ENCODE measurements at regions not wholly inside any gene's neighbourhood (a gene's known extent, or its start where the extent isn't known, plus 50 kb on each side); places are given as distances from the start of the nearest gene placed in this dataset.

- no peak for DNase-seq
Measured at GRCh38 chr10:128506423-128506822, 380.2 kb upstream of the MKI67 start.

- DNase-seq: no peak
Measured at GRCh38 chr10:128507066-128507465, 380.8 kb upstream of the MKI67 start.

DNA sequence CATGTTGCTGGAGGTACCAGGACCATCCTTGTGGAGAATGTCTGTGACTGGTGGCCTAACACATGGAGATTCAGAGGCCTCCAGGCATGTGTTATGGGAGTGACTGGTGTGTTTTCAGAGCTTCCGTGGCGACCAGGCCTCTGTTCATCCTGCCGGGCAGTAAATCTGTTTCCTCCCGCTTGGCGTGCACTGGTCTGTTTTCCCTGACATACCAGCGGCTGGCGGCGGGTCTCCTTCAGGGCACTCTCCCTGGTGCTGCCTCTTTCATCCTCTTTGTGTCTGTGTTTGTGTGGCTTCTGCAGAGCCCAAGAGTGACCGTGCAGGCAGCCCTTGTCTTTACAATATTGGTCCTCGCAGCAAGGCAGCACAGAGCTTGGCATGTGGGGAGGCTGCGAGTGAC lies 385.1 kb upstream of the MKI67 start:
- no peak for DNase-seq

DNA sequence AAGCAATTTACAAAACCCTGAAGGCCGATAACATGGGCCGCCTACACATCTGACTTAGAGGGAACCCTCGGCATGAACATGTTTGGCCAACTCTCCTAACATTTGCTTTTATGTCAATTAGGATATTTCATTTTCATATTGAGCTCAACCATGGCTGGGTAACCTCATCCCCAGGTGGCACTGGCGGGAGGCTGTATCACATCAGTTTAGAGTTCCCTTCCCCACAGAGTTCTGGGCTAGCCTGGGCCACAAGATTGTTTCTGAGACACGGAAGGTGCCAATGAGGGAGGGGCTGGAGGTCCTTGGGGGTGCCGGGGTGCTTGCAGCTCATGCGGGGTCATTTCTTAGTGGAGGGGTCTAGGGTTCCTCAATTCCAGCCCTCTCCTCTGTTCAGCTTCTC lies 386.5 kb upstream of the MKI67 start:
- no peak for DNase-seq

DNA sequence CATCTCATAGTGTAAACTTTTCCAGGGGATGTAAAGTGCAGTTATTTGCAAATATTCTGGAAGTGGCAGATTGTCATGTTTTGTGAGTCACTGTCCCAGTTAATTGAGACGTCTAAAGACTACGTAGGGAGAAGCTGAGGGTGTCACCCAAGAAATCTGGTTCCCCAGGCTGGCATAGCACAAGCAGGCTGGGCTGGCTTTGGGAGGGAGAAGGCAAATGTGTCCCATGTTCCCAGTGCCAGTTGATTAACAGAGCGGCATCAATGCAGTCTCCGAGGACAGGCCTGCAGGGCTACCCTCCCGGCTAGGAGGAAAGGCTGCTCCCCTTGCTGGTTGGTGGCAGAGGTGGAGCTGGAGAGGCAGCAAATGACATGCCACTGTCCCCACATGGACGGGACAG lies 388.3 kb upstream of the MKI67 start:
- DNase-seq: no peak

DNA sequence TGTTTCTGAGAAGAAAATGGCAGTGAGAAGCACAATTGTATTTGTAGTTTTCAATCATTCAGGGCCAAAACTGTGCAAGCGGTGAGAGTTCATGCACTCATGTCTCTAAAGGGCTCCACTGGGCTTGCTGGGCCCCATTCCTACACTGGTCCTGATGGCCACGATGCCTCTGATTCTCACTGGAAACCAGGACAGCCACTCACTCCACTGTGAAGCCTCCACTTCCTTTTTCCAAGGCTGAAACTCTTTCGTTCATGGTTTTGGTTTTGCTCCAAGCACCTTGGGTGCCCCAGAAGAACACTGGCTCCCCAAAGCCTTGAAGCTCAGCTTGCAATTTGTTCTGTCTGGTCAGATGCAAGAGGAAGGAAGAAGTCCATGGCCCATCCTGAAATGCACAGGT lies 390.0 kb upstream of the MKI67 start:
- DNase-seq: no peak

DNA sequence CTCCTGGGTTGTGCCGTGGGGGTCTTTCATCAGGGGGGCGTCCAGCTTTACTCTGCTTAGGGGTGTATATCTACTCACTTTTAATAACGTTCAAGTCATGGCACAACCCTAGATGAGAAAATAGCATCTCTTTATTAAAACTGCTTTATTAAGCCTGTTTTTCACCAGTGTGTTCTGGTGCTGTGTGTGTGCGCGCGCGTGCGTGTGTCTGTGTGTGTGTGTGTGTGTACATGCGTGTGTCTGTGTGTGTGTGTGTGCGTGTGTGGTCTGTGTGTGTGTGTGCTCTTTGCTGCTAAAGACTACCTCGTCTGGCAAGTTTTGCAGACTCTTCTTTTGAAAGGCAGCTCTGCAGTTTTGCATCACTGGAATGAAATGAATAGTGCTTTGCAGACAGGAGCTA lies 390.9 kb upstream of the MKI67 start:
- no peak for DNase-seq

DNA sequence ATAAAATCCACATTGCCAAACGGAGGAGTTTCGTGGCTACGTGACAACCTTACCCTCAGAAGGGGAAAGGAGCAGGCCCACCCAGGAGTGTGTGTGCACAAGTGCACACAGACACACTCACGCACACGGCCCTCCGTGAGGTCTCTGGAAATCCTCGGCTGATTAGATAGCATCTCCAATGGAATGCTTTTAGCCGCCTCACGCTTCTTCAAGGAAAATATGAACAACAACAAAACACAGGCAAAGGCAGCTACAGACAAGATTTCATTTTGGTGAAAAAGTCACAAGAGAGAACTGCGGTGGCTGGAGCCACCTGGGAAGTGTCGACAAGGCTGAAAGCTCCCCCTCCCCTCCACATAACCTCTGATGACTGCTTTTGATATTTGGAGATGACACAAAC lies 391.8 kb upstream of the MKI67 start:
- no peak for DNase-seq

DNA sequence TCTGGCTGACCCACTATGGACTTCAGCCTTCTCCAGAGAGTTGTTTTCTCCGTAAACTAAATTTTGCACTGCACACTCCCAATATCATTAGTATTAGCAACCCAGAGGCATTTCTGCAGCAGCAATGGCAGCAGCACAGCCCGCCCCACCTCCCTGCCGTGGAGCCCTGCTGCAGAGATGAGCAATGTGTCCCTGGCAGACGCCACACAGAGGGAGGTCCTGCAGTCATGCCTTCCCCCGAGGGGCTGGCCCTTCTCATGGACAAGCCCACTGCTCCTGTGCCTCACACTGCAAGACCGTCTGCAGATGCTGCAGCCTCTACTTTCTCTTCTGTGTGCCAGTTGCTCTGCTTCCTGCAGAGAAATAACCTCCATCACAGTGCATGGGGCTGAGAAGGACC lies 393.4 kb upstream of the MKI67 start:
- no peak for DNase-seq

GRCh38 chr10:128520211-128520815 lies 394.1 kb upstream of the MKI67 start:
- no peak for DNase-seq

GRCh38 chr10:128522551-128523308 lies 396.5 kb upstream of the MKI67 start:
- DNase-seq: no peak

- DNase-seq: no peak
Measured at GRCh38 chr10:128525444-128525843, 399.2 kb upstream of the MKI67 start.

GRCh38 chr10:128525936-128526335 lies 399.7 kb upstream of the MKI67 start:
- no peak for DNase-seq

DNA sequence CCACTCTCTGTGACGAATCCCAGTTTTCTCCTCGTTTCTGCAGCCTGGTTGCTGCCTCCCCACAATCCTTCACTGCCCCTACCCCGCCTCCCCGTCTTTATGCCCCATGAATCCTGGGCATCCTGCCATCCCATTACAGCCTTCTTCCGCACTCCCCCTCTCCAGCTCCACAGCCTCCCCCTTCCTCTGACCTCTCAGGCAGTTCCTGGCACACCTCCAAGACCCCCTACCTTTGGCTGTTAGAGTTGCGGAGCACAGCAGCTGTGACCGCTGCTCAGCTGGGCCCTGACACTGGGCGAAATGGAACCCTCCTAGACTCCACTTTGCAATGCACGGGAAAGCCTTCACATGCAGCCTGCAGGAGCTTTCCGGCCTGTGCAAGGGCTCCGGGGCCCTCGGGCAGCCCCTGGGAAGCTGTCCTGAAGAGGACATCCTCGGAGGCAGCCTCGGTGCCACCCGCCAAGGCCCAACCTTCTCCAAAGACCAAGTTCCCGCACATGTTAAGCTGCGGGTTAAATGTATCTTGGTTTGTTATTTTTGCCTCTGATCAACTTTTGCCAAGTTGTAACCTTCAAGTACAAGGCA lies 400.7 kb upstream of the MKI67 start:
- DNase-seq: no peak

DNA sequence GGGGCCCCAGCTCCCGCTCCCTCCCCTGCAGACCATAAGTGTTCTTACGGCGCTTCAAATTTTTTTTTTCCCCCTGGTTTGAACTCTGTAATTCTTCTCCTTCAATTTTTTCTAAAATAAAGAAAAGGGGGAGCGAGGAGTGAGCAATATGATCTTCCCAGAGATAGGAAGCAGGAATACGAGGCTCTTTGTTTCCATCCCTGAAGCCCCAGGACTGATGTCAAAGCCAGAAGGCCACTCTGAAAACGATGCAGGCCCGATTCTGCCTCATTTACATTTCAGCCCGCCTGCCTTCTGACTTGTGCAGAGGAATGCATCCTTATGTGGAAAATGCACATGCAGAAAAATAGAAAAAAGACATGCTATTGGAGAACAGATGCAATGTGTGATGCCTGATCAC lies 401.5 kb upstream of the MKI67 start:
- DNase-seq: no peak

- DNase-seq: no peak
Measured at GRCh38 chr10:128528167-128528566, 401.9 kb upstream of the MKI67 start.

DNA sequence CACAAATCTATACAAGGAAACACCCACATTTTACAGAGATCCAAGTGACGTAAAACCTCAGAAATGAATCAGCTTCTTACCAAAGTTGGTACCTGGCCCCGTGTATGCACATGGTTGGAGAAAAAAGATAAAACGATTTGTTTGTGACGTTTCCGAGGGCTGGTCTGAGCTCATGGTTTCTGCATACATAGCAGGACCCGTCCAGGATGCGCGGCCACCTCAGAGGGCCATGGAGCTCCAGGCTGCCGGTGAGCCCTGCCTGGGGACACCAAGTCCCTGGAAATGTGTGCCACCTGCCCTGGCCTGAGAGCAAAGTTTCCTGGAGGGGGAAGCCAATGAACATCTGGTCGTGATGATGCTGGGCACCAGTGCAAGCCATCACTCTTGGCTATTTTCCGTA lies 402.6 kb upstream of the MKI67 start:
- no peak for DNase-seq

DNA sequence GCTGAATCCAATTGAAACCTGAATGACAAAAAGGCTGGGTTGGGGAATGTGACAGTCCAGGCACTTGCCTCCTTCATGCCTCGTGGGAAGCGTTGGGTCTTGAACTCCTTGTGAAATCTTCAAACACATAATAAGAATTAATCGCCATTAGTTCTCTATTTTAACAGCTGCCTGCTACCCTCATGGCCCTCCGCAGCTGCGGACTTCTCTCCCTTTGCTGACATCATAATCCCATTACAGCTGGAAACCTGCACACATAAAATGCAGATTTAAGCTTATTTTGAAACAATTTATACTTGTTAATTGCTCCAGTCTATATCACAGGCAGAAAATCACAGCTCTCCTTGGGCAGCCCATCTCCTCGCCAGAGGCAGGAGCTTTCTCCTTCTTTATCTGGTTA lies 403.0 kb upstream of the MKI67 start:
- DNase-seq: no peak

GRCh38 chr10:128530301-128530700 lies 404.1 kb upstream of the MKI67 start:
- no peak for DNase-seq

GRCh38 chr10:128530946-128531345 lies 404.7 kb upstream of the MKI67 start:
- no peak for DNase-seq

DNA sequence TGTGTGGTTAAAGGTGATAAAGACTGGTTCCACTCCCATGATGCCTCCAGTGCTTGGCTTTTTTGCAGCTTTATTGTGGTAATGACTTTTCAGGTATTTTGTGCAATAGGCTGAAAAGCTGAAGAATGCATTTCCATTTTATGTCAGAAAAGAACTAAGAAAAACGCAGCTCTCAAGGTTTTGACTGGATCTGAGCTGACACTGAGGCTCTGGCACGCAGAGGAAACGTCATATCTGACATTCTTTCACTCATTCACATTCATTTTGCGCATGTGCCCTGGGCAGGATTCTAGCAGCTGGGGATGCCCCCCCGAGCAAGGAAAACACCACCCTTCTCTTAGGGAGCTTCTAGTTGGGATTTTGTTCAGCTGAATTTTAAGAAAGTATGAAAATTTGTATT lies 408.5 kb upstream of the MKI67 start:
- DNase-seq: no peak

DNA sequence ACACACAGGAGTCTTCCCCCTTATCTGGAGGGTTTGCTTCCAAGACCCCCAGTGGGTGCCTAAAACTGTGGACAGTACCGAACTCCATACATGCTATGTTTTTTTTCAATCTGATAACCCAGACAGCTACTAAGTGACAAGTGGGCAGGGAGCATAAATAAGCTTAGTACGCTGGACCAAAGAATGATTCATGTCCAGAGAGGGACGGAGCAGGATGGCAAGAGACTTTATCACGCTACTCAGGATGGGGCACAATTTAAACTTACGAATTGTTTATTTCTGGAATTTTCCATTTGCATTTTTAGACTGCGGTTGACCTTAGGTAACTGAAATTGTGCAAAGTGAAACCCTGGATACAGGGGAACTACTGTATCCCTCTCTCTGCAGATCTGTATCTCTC lies 410.0 kb upstream of the MKI67 start:
- no peak for DNase-seq

DNA sequence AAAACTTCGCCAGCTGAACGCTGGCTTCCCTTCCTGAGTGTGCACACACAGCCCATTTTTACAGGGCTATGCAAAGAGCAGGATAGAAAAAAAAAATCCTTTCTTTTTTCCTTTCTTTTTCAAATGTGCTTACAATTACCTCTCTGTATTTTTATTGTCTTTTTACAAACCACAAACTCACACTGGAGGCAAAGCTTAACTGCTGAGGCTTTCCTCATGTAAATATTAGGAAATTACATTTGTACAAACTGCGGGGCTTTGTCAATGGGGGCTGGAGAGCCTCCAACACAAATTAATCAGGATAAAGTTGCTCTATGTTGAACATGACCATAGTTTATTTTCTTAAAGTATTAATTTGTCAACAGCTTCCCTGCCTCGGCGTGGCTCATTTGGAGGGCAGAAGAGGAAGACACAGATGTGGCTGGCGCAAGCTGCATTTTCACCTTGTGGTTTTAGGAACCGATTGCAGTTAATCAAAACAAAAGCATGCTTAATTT lies 411.7 kb upstream of the MKI67 start:
- no peak for DNase-seq

DNA sequence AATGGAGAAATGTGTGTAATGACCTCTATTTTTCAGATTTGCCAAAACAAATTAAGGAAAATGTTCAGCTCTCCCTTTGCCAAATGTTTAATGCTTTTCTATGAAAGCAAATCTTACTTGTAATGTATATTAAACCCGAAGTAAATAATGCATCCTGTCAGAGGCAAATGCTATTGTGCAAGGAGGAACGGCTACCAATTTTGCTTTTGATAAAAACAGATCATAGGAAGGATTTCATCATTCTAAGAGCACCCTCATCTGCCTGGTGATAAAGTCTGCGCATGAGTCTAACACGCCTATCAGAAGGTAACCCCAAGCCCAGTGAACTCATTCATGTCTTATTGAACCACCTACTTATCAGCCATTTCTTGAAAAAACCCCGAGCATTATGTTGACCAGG lies 412.4 kb upstream of the MKI67 start:
- DNase-seq: no peak

Measured in fibroblast of upper back skin (primary cell).